ENCODE measurements at regions not wholly inside any gene's neighbourhood (a gene's known extent, or its start where the extent isn't known, plus 50 kb on each side); places are given as distances from the start of the nearest gene placed in this dataset.

GRCh38 chr2:137857881-137858280 lies 106.4 kb upstream of the HNMT start:
- TF ChIP-seq CTCF (IDR thresholded peaks at IDR 0.05; ENCODE audit: low read length): no peak
- TF ChIP-seq EZH2 (IDR thresholded peaks at IDR 0.05; ENCODE audit: borderline replicate concordance, low read length): no peak

All from OCI-LY1 (cell line).